Left colon (tissue), 2 donors: ENCODE measurements at regions not wholly inside any gene's neighbourhood (a gene's known extent, or its start where the extent isn't known, plus 50 kb on each side); places are given as distances from the start of the nearest gene placed in this dataset.

Source experiments
- ATAC-seq: fragments of 200-7000 bp; cut with Tn5 transposase; one replicate; pipeline ENCODE4 v1.9.1; 2020; ENCODE audit warnings: mild to moderate bottlenecking, moderate library complexity
- DNase-seq, 2 donors: peaks; one replicate each; pipeline ENCODE4 v3.0.0-alpha.2; 2020
- intact Hi-C, 2 donors: fragments of 100-400 bp; cut with DNase I in 1 of 2; cut with micrococcal nuclease in 1 of 2; formaldehyde crosslinking; loops; one replicate each; pipeline versions ENCODE4 v1.11.2 to v1.14.0; 2022; cut with DNase I, micrococcal nuclease
- donor health status: DM: no; HTN: no; CAD: no.
- donor health status: DM: yes; HTN: yes; CAD: no.

- no peak for DNase-seq
- intact Hi-C loops: no loop called here
- ATAC-seq: no peak
Measured at GRCh38 chr11:28727254-28727653, 619.1 kb downstream of the METTL15 start.

GRCh38 chr11:28726432-28726831 lies 618.2 kb downstream of the METTL15 start:
- no peak for ATAC-seq
- DNase-seq: no peak
- intact Hi-C loops: no loop called here

GRCh38 chr11:28715726-28716125 lies 607.5 kb downstream of the METTL15 start:
- DNase-seq: no peak
- intact Hi-C loops: no loop called here
- no peak for ATAC-seq

- no peak for ATAC-seq
- intact Hi-C loops: no loop called here
- DNase-seq: no peak
Measured at GRCh38 chr11:28713850-28714249, 605.7 kb downstream of the METTL15 start.

- intact Hi-C loops: no loop called here
- DNase-seq (no peak), ATAC-seq (no peak)
Measured at GRCh38 chr11:28708075-28708474, 599.9 kb downstream of the METTL15 start.

GRCh38 chr11:28704801-28705200 lies 596.6 kb downstream of the METTL15 start:
- no peak for DNase-seq
- no peak for ATAC-seq
- intact Hi-C loops: no loop called here

GRCh38 chr11:28703371-28703770 lies 595.2 kb downstream of the METTL15 start:
- no peak for ATAC-seq
- intact Hi-C loops: no loop called here
- DNase-seq: no peak

GRCh38 chr11:28702871-28703270 lies 594.7 kb downstream of the METTL15 start:
- intact Hi-C loops: no loop called here
- no peak for ATAC-seq
- no peak for DNase-seq

- intact Hi-C loops: no loop called here
- ATAC-seq (no peak), DNase-seq (no peak)
Measured at GRCh38 chr11:28702450-28702790, 594.2 kb downstream of the METTL15 start.

GRCh38 chr11:28701760-28702449 lies 593.7 kb downstream of the METTL15 start:
- intact Hi-C loops: no loop called here
- DNase-seq: no peak
- no peak for ATAC-seq

GRCh38 chr11:28699701-28700100 lies 591.5 kb downstream of the METTL15 start:
- DNase-seq (no peak), ATAC-seq (no peak)
- intact Hi-C loops: loop anchor here in 1 of 2 donors (5.0 kb wide), 1 partner anchor 1002 kb away; no protein-coding TSS in a partner anchor

- peak; percentile 55 for ATAC-seq
- peak in 1 of 2 donors; percentile 58 for DNase-seq
- intact Hi-C loops: loop anchor here in 1 of 2 donors (5.0 kb wide), 1 partner anchor 1001 kb away; no protein-coding TSS in a partner anchor
Measured at GRCh38 chr11:28697920-28698827, 590.0 kb downstream of the METTL15 start.

- intact Hi-C loops: loop anchor here in 1 of 2 donors (5.0 kb wide), 1 partner anchor 999 kb away; no protein-coding TSS in a partner anchor
- ATAC-seq: no peak
Measured at GRCh38 chr11:28696591-28696990, 588.4 kb downstream of the METTL15 start.

GRCh38 chr11:28690746-28691145 lies 582.6 kb downstream of the METTL15 start:
- intact Hi-C loops: no loop called here
- ATAC-seq: no peak
- DNase-seq: no peak

More at GRCh38 chr11:28696591-28696990, 588.4 kb downstream of the METTL15 start:
- DNase-seq: no peak

GRCh38 chr11:28684011-28684586 lies 575.9 kb downstream of the METTL15 start:
- intact Hi-C loops: no loop called here
- no peak for ATAC-seq

GRCh38 chr11:28679795-28680468 lies 571.7 kb downstream of the METTL15 start:
- ATAC-seq: no peak
- DNase-seq: no peak
- intact Hi-C loops: no loop called here

More at GRCh38 chr11:28684011-28684586, 575.9 kb downstream of the METTL15 start:
- no peak for DNase-seq

- no peak for ATAC-seq
- no peak for DNase-seq
- intact Hi-C loops: no loop called here
Measured at GRCh38 chr11:28677721-28678120, 569.5 kb downstream of the METTL15 start.

GRCh38 chr11:28675183-28675582 lies 567.0 kb downstream of the METTL15 start:
- no peak for DNase-seq
- intact Hi-C loops: no loop called here
- ATAC-seq: no peak

- no peak for ATAC-seq
- intact Hi-C loops: no loop called here
- DNase-seq: peak in 1 of 2 donors; percentile 6
Measured at GRCh38 chr11:28674433-28675103, 566.4 kb downstream of the METTL15 start.
